Natural killer cell (primary cell): ENCODE measurements at regions not wholly inside any gene's neighbourhood (a gene's known extent, or its start where the extent isn't known, plus 50 kb on each side); places are given as distances from the start of the nearest gene placed in this dataset.

Source experiments
- ATAC-seq, 3 donors: fragments of 150-1000 bp in 2 of 3; fragments of 200-7000 bp in 1 of 3; cut with Tn5 transposase; 1 replicate in 1 of 3; 2 replicates in 2 of 3; pipeline ENCODE4 v1.10.0; 2021; ENCODE audit warnings: mild to moderate bottlenecking in 2 of 3, moderate library complexity in 2 of 3
- DNase-seq, 2 donors: peaks; one replicate each; pipeline versions ENCODE4 v3.0.0 to v3.0.0-alpha.2; 2013 to 2021; ENCODE audit warnings: mixed read lengths in 1 of 2
- H3K27ac ChIP-seq: one replicate; pipeline ENCODE4 v1.5.1; 2013; ENCODE audit warnings: mild to moderate bottlenecking, low read length
- H3K27me3 ChIP-seq: one replicate; pipeline ENCODE4 v1.6.1; 2013; ENCODE audit warnings: low read length; ENCODE audit not compliant: control insufficient read depth, insufficient read depth
- H3K36me3 ChIP-seq: one replicate; pipeline ENCODE4 v1.6.1; 2013; ENCODE audit warnings: low read length; ENCODE audit not compliant: control insufficient read depth, insufficient read depth
- H3K4me1 ChIP-seq: one replicate; pipeline ENCODE4 v1.6.1; 2013; ENCODE audit warnings: low read length; ENCODE audit not compliant: control insufficient read depth, insufficient read depth
- H3K4me3 ChIP-seq: one replicate; pipeline ENCODE4 v1.5.1; 2013; ENCODE audit warnings: low read length
- H3K9me3 ChIP-seq: one replicate; pipeline ENCODE4 v1.6.1; 2013; ENCODE audit warnings: low read length; ENCODE audit not compliant: control insufficient read depth, insufficient read depth
- H3K27ac Mint-ChIP-seq, 2 donors: one replicate each; pipeline ENCODE4 v1.8.0; 2022; ENCODE audit warnings: mild to moderate bottlenecking in 2 of 2, mixed read lengths in 2 of 2, moderate library complexity in 1 of 2
- H3K27me3 Mint-ChIP-seq, 2 donors: one replicate each; pipeline ENCODE4 v1.8.0; 2022; ENCODE audit warnings: low read depth in 2 of 2, mixed read lengths in 2 of 2
- H3K36me3 Mint-ChIP-seq: one replicate; pipeline ENCODE4 v1.8.0; 2022; ENCODE audit warnings: mixed read lengths
- H3K4me1 Mint-ChIP-seq, 2 donors: one replicate each; pipeline ENCODE4 v1.8.0; 2022; ENCODE audit warnings: mixed read lengths in 2 of 2
- H3K4me3 Mint-ChIP-seq: one replicate; pipeline ENCODE4 v1.8.0; 2022; ENCODE audit warnings: mild to moderate bottlenecking, moderate library complexity, mixed read lengths
- H3K9me3 Mint-ChIP-seq, 2 donors: one replicate each; pipeline ENCODE4 v1.8.0; 2022; ENCODE audit warnings: mixed read lengths in 2 of 2
- CTCF ChIP-seq: fragments of 200-600 bp; IDR thresholded peaks from one replicate; pipeline ENCODE4 v1.8.0; 2022; ENCODE audit warnings: antibody characterized with exemption
- WGBS: methylation state at CpG from one replicate; pipeline ENCODE4 v1.1.7; 2013; ENCODE audit warnings: missing lambda C conversion rate; ENCODE audit not compliant: insufficient coverage; 5-methylcytosine and 5-hydroxymethylcytosine counted together
- intact Hi-C: fragments of 100-400 bp; cut with micrococcal nuclease; formaldehyde crosslinking; loops from one replicate; pipeline ENCODE4 v1.14.2; 2022

GRCh38 chr1:119217309-119217828, 76.9 kb upstream of the WARS2 start:
- no peak overlapping the region for H3K27ac Mint-ChIP-seq
- intact Hi-C loops, result no loop called here
- Histone ChIP-seq H3K36me3 (no peaks in the 10 kb centered on the region), H3K27ac (no peak overlapping the region), H3K4me1 (no peaks in the 10 kb centered on the region), H3K9me3 (no peaks in the 10 kb centered on the region), H3K27me3 (no peaks in the 10 kb centered on the region), H3K4me3 (no peak overlapping the region)
- no peak for TF ChIP-seq CTCF
- DNase-seq (no peak), ATAC-seq (no peak)
- H3K4me3 Mint-ChIP-seq, result no peak overlapping the region
- no peaks in the 10 kb centered on the region for H3K27me3 Mint-ChIP-seq
- H3K36me3 Mint-ChIP-seq, result no peaks in the 10 kb centered on the region
- H3K9me3 Mint-ChIP-seq, result peaks cover 4 to 6% of the 10 kb centered on the region in 2 donors
- H3K4me1 Mint-ChIP-seq, result no peaks in the 10 kb centered on the region

GRCh38 chr1:119219711-119220110, 79.3 kb upstream of the WARS2 start:
- Histone ChIP-seq H3K4me1 (no peaks in the 10 kb centered on the region), H3K9me3 (no peaks in the 10 kb centered on the region), H3K4me3 (no peak overlapping the region), H3K36me3 (no peaks in the 10 kb centered on the region), H3K27ac (no peak overlapping the region), H3K27me3 (no peaks in the 10 kb centered on the region)
- intact Hi-C loops, result no loop called here
- Mint-ChIP-seq H3K27me3 (no peaks in the 10 kb centered on the region), H3K9me3 (peaks cover 3 to 4% of the 10 kb centered on the region in 2 donors), H3K4me3 (no peak overlapping the region), H3K27ac (no peak overlapping the region), H3K36me3 (no peaks in the 10 kb centered on the region), H3K4me1 (no peaks in the 10 kb centered on the region)
- DNase-seq (no peak), ATAC-seq (no peak)
- 76% methylated on average over 4 of the region's 4 CpGs for WGBS
- TF ChIP-seq CTCF, result no peak

GRCh38 chr1:119220991-119221390, 80.5 kb upstream of the WARS2 start:
- H3K4me1 ChIP-seq, result no peaks in the 10 kb centered on the region
- no peaks in the 10 kb centered on the region for H3K36me3 ChIP-seq
- Mint-ChIP-seq H3K36me3 (no peaks in the 10 kb centered on the region), H3K4me1 (no peaks in the 10 kb centered on the region), H3K4me3 (no peak overlapping the region), H3K27ac (no peak overlapping the region), H3K9me3 (peaks cover 3 to 4% of the 10 kb centered on the region in 2 donors), H3K27me3 (no peaks in the 10 kb centered on the region)
- H3K9me3 ChIP-seq, result no peaks in the 10 kb centered on the region
- no peak overlapping the region for H3K4me3 ChIP-seq
- intact Hi-C loops, result no loop called here
- DNase-seq (no peak), ATAC-seq (no peak)
- no peaks in the 10 kb centered on the region for H3K27me3 ChIP-seq
- no peak overlapping the region for H3K27ac ChIP-seq
- TF ChIP-seq CTCF, result no peak

GRCh38 chr1:119222271-119222670, 81.8 kb upstream of the WARS2 start:
- no peaks in the 10 kb centered on the region for H3K4me1 Mint-ChIP-seq
- H3K27ac Mint-ChIP-seq, result no peak overlapping the region
- H3K9me3 Mint-ChIP-seq, result peaks cover 1 to 3% of the 10 kb centered on the region in 2 donors
- no peak for TF ChIP-seq CTCF
- Histone ChIP-seq H3K27me3 (no peaks in the 10 kb centered on the region), H3K36me3 (no peaks in the 10 kb centered on the region), H3K9me3 (no peaks in the 10 kb centered on the region), H3K4me3 (no peak overlapping the region), H3K27ac (no peak overlapping the region), H3K4me1 (no peaks in the 10 kb centered on the region)
- H3K27me3 Mint-ChIP-seq, result no peaks in the 10 kb centered on the region
- ATAC-seq (no peak), DNase-seq (no peak)
- intact Hi-C loops, result no loop called here
- H3K4me3 Mint-ChIP-seq, result no peak overlapping the region
- 95% methylated on average over 4 of the region's 5 CpGs for WGBS
- H3K36me3 Mint-ChIP-seq, result no peaks in the 10 kb centered on the region
